Fibroblast of pulmonary artery (primary cell): ENCODE measurements at regions not wholly inside any gene's neighbourhood (a gene's known extent, or its start where the extent isn't known, plus 50 kb on each side); places are given as distances from the start of the nearest gene placed in this dataset.

Experiments
- DNase-seq: peaks from one replicate; pipeline ENCODE4 v3.0.0-alpha.2; 2010; ENCODE audit warnings: low read depth
- H3K4me3 ChIP-seq: replicated peaks from 2 replicates; pipeline ENCODE4 v1.5.1; 2011; ENCODE audit warnings: low read depth, mild to moderate bottlenecking, control low read depth, low read length, moderate library complexity
- TF ChIP-seq, protein P1 (sequence below): IDR thresholded peaks from 2 replicates; pipeline ENCODE4 v1.5.1; 2011; ENCODE audit warnings: mild to moderate bottlenecking, control low read depth, low read length, inconsistent platforms; ENCODE audit errors: missing control alignments

DNA sequence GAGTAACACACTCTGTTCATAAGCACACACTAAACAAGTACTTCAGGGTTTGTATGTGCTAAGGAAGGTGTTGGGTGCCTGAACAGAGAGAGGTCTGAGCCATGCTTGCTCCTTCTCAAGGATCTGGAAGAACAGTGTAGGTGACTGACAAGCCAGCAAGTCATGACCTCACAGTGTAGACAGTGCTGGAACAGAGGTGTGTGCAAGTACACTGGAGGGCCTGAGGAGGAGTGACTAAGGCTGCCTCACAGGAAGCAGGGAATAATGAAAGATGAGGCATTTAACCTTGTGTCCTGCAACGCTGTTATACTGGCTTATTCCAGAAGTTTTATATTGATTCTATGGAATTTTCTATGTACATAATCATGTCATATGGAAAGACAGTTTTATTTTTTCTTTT is 83.9 kb downstream of the TMEM174 start:
- DNase-seq, result no peak
- no peak overlapping the region for H3K4me3 ChIP-seq
- TF ChIP-seq, protein P1, sequence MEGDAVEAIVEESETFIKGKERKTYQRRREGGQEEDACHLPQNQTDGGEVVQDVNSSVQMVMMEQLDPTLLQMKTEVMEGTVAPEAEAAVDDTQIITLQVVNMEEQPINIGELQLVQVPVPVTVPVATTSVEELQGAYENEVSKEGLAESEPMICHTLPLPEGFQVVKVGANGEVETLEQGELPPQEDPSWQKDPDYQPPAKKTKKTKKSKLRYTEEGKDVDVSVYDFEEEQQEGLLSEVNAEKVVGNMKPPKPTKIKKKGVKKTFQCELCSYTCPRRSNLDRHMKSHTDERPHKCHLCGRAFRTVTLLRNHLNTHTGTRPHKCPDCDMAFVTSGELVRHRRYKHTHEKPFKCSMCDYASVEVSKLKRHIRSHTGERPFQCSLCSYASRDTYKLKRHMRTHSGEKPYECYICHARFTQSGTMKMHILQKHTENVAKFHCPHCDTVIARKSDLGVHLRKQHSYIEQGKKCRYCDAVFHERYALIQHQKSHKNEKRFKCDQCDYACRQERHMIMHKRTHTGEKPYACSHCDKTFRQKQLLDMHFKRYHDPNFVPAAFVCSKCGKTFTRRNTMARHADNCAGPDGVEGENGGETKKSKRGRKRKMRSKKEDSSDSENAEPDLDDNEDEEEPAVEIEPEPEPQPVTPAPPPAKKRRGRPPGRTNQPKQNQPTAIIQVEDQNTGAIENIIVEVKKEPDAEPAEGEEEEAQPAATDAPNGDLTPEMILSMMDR, result no peak

GRCh38 chr5:73256462-73256861 is 83.5 kb downstream of the TMEM174 start:
- TF ChIP-seq, protein P1, result no peak
- DNase-seq, result no peak
- H3K4me3 ChIP-seq, result no peak overlapping the region

- TF ChIP-seq, protein P1, result no peak
- H3K4me3 ChIP-seq, result no peak overlapping the region
- DNase-seq, result no peak
Measured at GRCh38 chr5:73256012-73256411, 83.0 kb downstream of the TMEM174 start.

GRCh38 chr5:73254642-73255041 is 81.6 kb downstream of the TMEM174 start:
- TF ChIP-seq, protein P1, result no peak
- H3K4me3 ChIP-seq, result no peak overlapping the region
- no peak for DNase-seq

DNA sequence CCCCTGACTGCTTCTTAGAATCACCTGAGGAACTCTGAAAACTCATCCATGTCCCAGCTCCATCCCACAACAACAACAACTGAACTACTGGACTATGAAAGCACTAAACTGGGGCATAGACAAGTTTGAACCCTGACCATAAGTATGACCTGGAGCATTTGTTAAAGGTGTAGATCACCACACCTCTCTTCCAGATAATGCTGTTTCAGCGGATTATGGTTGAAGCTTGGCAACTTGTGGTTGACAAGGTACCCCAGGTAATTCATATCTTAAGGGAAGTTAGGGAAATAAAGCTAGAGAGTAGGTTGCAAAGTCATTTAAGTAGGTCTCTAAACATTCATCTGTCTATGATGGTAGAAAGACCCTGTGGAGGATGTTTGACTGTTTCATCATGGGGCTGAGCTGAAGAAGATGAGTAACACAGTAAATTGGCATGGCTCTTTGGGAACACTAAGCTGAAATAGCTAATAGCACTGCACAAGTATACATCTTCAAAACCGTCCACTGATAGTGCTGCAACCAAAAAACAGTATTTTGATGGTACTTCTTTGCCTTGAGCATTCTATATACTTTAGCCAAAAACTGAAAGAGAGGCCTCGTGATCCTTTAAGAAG is 80.2 kb downstream of the TMEM174 start:
- DNase-seq, result no peak
- H3K4me3 ChIP-seq, result no peak overlapping the region
- TF ChIP-seq, protein P1, result no peak

- no peak overlapping the region for H3K4me3 ChIP-seq
- TF ChIP-seq, protein P1, result no peak
- DNase-seq, result no peak
Measured at GRCh38 chr5:73250645-73251044, 77.7 kb downstream of the TMEM174 start.

DNA sequence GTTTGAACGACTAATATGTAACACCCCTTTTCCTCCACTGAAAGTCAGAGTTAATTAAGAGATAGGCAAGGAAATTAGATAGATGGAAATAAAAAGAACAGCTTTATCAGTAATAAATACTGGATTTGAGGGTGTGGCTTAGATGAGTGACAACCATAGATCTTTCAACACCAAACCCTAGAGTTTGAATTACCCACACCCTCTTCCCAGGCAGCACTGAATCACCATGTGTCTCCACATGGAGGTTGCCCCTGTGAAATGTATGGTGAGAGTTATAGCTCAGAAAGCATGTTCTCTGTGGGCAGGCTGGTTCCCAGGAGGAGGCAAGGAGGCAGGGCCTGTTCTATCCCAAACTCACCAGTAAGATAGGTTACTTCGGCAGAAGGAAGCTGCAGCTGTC is 69.7 kb downstream of the TMEM174 start:
- no peak overlapping the region for H3K4me3 ChIP-seq
- TF ChIP-seq, protein P1, result no peak
- no peak for DNase-seq
